H1 (cell line): ENCODE measurements at regions not wholly inside any gene's neighbourhood (a gene's known extent, or its start where the extent isn't known, plus 50 kb on each side); places are given as distances from the start of the nearest gene placed in this dataset.

Source experiments
- CHD2 ChIP-seq: IDR thresholded peaks from 2 replicates; pipeline ENCODE4 v1.6.1; 2012; ENCODE audit warnings: low read length, improper control_type of control experiment
- FOSL1 ChIP-seq: IDR thresholded peaks from 2 replicates; pipeline ENCODE4 v1.6.1; 2011; ENCODE audit warnings: mild to moderate bottlenecking, low read depth, low read length, moderate library complexity; ENCODE audit not compliant: insufficient read depth
- POLR2AphosphoS5 ChIP-seq: IDR thresholded peaks from 2 replicates; pipeline ENCODE4 v1.6.1; 2011; ENCODE audit warnings: low read depth, low read length
- RXRA ChIP-seq: IDR thresholded peaks from 2 replicates; pipeline ENCODE4 v1.6.1; 2011; ENCODE audit warnings: low read depth, mild to moderate bottlenecking, low read length, moderate library complexity; ENCODE audit not compliant: insufficient read depth
- SAP30 ChIP-seq: fragments of 300-600 bp; sonication (generic); IDR thresholded peaks from 2 replicates; pipeline ENCODE4 v1.7.1; 2012; ENCODE audit warnings: low read length, moderate library complexity, mild to moderate bottlenecking, inconsistent platforms; ENCODE audit not compliant: insufficient read depth, insufficient replicate concordance
- TCF12 ChIP-seq: IDR thresholded peaks from 2 replicates; pipeline ENCODE4 v1.6.1; 2011; ENCODE audit warnings: low read depth, mild to moderate bottlenecking, low read length
- TF ChIP-seq, protein P1 (sequence below): IDR thresholded peaks from 2 replicates; pipeline ENCODE4 v1.6.1; 2012; ENCODE audit warnings: low read length, inconsistent platforms
- TF ChIP-seq, protein P2 (sequence below): IDR thresholded peaks from 2 replicates; pipeline ENCODE4 v1.6.1; 2011; ENCODE audit warnings: low read length, improper control_type of control experiment

DNA sequence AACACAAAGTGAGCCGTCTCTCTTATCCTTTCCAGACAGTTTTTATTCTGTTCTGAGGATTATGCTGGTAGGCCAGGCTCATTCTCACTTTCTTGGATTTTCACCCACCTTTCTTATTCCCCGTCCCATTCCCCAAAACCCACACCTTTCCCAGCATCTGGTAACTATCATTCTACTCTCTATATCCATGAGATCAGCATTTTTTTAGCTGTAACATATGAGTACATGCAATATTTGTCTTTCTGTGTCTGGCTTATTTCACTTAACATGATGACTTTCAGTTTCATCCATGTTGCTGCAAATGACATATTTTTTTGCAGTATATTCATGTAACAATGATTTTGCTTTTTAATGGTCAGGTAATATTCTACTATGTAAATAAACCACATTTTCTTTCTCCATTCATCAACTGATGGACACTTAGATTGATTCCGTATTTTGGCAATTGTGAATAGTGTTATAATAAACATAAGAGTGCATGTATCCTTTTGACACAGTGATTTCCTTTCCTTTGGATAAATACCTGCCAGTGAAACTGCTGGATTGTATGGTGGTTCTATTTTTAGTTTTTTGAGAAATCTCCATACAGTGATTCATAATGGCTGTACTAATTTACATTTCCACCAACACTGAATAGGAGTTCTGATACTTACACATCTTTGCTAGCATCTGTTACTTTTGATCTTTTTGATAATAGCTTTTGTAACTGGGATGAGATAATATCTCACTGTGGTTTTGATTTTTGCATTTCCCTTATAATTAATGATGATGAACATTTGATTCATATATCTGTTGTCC is 289.3 kb downstream of the RPRM start (continued):
- no peak for TF ChIP-seq RXRA
- no peak for TF ChIP-seq CHD2
- no peak for TF ChIP-seq POLR2AphosphoS5
- TF ChIP-seq TCF12, result no peak
- TF ChIP-seq, protein P1, sequence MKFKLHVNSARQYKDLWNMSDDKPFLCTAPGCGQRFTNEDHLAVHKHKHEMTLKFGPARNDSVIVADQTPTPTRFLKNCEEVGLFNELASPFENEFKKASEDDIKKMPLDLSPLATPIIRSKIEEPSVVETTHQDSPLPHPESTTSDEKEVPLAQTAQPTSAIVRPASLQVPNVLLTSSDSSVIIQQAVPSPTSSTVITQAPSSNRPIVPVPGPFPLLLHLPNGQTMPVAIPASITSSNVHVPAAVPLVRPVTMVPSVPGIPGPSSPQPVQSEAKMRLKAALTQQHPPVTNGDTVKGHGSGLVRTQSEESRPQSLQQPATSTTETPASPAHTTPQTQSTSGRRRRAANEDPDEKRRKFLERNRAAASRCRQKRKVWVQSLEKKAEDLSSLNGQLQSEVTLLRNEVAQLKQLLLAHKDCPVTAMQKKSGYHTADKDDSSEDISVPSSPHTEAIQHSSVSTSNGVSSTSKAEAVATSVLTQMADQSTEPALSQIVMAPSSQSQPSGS, result no peak
- no peak for TF ChIP-seq FOSL1
- TF ChIP-seq, protein P2, sequence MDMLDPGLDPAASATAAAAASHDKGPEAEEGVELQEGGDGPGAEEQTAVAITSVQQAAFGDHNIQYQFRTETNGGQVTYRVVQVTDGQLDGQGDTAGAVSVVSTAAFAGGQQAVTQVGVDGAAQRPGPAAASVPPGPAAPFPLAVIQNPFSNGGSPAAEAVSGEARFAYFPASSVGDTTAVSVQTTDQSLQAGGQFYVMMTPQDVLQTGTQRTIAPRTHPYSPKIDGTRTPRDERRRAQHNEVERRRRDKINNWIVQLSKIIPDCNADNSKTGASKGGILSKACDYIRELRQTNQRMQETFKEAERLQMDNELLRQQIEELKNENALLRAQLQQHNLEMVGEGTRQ, result no peak
- TF ChIP-seq SAP30, result no peak
